NCI-H446 treated with DMSO at 0.1 percent for 48 hours (cell line): ENCODE measurements at regions not wholly inside any gene's neighbourhood (a gene's known extent, or its start where the extent isn't known, plus 50 kb on each side); places are given as distances from the start of the nearest gene placed in this dataset.
A peak's percentile ranks its signal among the peaks of the same experiment; 100 is the strongest.
"Not testable (repeated sequence)": the region's sequence is repeated elsewhere in the genome, so short reads cannot be mapped to it uniquely, and the experiment has no call there.

Experiments
- DNase-seq: peaks from one replicate; lab custom pipeline; 2025; lab: John Stamatoyannopoulos, UW

- DNase-seq: peak; percentile 20
Measured at GRCh38 chr5:115435778-115436712, 108.5 kb downstream of the FEM1C start.

GRCh38 chr5:115435065-115435777, 109.4 kb downstream of the FEM1C start:
- peak; percentile 64 for DNase-seq

GRCh38 chr5:115433918-115434317, 110.7 kb downstream of the FEM1C start:
- no peak for DNase-seq

- no peak for DNase-seq
Measured at GRCh38 chr5:115432691-115433090, 111.9 kb downstream of the FEM1C start.

GRCh38 chr5:115431116-115431515, 113.5 kb downstream of the FEM1C start:
- DNase-seq: no peak

- no peak for DNase-seq
Measured at GRCh38 chr5:115430374-115430773, 114.2 kb downstream of the FEM1C start.

- DNase-seq: no peak
Measured at GRCh38 chr5:115429345-115429940, 115.1 kb downstream of the FEM1C start.

- no peak for DNase-seq
Measured at GRCh38 chr5:115428676-115429075, 115.9 kb downstream of the FEM1C start.

GRCh38 chr5:115428248-115428647, 116.3 kb downstream of the FEM1C start:
- no peak for DNase-seq

- DNase-seq: no peak
Measured at GRCh38 chr5:115424446-115424845, 120.1 kb downstream of the FEM1C start.

GRCh38 chr5:115424030-115424429, 120.5 kb downstream of the FEM1C start:
- DNase-seq: no peak

- no peak for DNase-seq
Measured at GRCh38 chr5:115423541-115423940, 121.0 kb downstream of the FEM1C start.

- no peak for DNase-seq
Measured at GRCh38 chr5:115423051-115423450, 121.5 kb downstream of the FEM1C start.

GRCh38 chr5:115420812-115421211, 123.8 kb downstream of the FEM1C start:
- not testable (repeated sequence) for DNase-seq

GRCh38 chr5:115419846-115420585, 123.6 kb upstream of the CCDC112 start:
- no peak for DNase-seq

GRCh38 chr5:115418788-115419187, 122.3 kb upstream of the CCDC112 start:
- no peak for DNase-seq

GRCh38 chr5:115417076-115417475, 120.6 kb upstream of the CCDC112 start:
- DNase-seq: no peak

GRCh38 chr5:115415143-115415491, 118.7 kb upstream of the CCDC112 start:
- DNase-seq: no peak

GRCh38 chr5:115414406-115415142, 118.1 kb upstream of the CCDC112 start:
- no peak for DNase-seq

- no peak for DNase-seq
Measured at GRCh38 chr5:115413651-115414050, 117.2 kb upstream of the CCDC112 start.

- DNase-seq: no peak
Measured at GRCh38 chr5:115409094-115409493, 112.6 kb upstream of the CCDC112 start.
